Caco-2 (cell line): ENCODE measurements at regions not wholly inside any gene's neighbourhood (a gene's known extent, or its start where the extent isn't known, plus 50 kb on each side); places are given as distances from the start of the nearest gene placed in this dataset.

Experiments
- BruUV-seq: library from RNA; stranded (reverse); fragments of 400-500 nt; replicated peaks from 2 replicates; lab custom pipeline; 2021; lab: Mats Ljungman, UMichigan
- CTCF ChIA-PET: fragments of 300-600 bp; sonication (Branson Sonifier 250); formaldehyde crosslinking; loops from one replicate; lab custom pipeline; 2022; ENCODE audit warnings: antibody characterized with exemption; lab: Charles Lee
- POLR2A ChIA-PET: fragments of 300-600 bp; sonication (Branson Sonifier 250); formaldehyde crosslinking; loops from one replicate; lab custom pipeline; 2022; ENCODE audit warnings: antibody characterized with exemption; lab: Charles Lee
- DNase-seq, 2 experiments: peaks; one replicate each; pipeline versions ENCODE4 v3.0.0 to v3.0.0-alpha.2; 2020 to 2022
- H3K27me3 ChIP-seq: replicated peaks from 2 replicates; pipeline ENCODE4 v1.6.0; 2011; ENCODE audit warnings: low read length; ENCODE audit not compliant: control insufficient read depth, insufficient read depth
- H3K36me3 ChIP-seq: 2 replicates; pipeline ENCODE4 v1.5.1; 2011; ENCODE audit warnings: low read length; ENCODE audit not compliant: control insufficient read depth, insufficient read depth
- H3K4me1 ChIP-seq: fragments of 250-450 bp; sonication (Bioruptor Pico); 2 replicates; pipeline ENCODE4 v1.5.1; 2020; ENCODE audit warnings: mild to moderate bottlenecking
- H3K4me3 ChIP-seq: 2 replicates; pipeline ENCODE4 v1.5.1; 2011; ENCODE audit warnings: low read depth, mild to moderate bottlenecking, control low read depth, low read length
- H3K9me3 ChIP-seq: fragments of 250-450 bp; sonication (Bioruptor Pico); 2 replicates; pipeline ENCODE4 v1.5.1; 2020; ENCODE audit warnings: mild to moderate bottlenecking, moderate library complexity
- H3K27ac Mint-ChIP-seq: one replicate; pipeline ENCODE4 v1.8.0; 2022; ENCODE audit warnings: mixed read lengths; ENCODE audit not compliant: unreplicated experiment
- H3K27me3 Mint-ChIP-seq: one replicate; pipeline ENCODE4 v1.8.0; 2022; ENCODE audit warnings: mixed read lengths; ENCODE audit not compliant: insufficient read depth, unreplicated experiment
- H3K36me3 Mint-ChIP-seq: one replicate; pipeline ENCODE4 v1.8.0; 2022; ENCODE audit warnings: mild to moderate bottlenecking, mixed read lengths; ENCODE audit not compliant: insufficient read depth, unreplicated experiment
- H3K4me1 Mint-ChIP-seq: one replicate; pipeline ENCODE4 v1.8.0; 2022; ENCODE audit warnings: low read depth, mixed read lengths; ENCODE audit not compliant: unreplicated experiment
- H3K4me3 Mint-ChIP-seq: one replicate; pipeline ENCODE4 v1.8.0; 2022; ENCODE audit warnings: mild to moderate bottlenecking, moderate library complexity, mixed read lengths; ENCODE audit not compliant: unreplicated experiment
- H3K9me3 Mint-ChIP-seq: one replicate; pipeline ENCODE4 v1.8.0; 2022; ENCODE audit warnings: mixed read lengths; ENCODE audit not compliant: unreplicated experiment
- CTCF ChIP-seq, 2 experiments: fragments of 200-600 bp in 1 of 2; IDR thresholded peaks; 1 replicate in 1 of 2; 2 replicates in 1 of 2; pipeline versions ENCODE4 v1.5.1 to v1.8.0; 2011 to 2022; ENCODE audit warnings: antibody characterized with exemption in 1 of 2, control low read depth in 1 of 2, inconsistent platforms in 1 of 2, low read depth in 1 of 2, low read length in 1 of 2, mild to moderate bottlenecking in 1 of 2, moderate library complexity in 1 of 2; ENCODE audit not compliant: insufficient read depth in 1 of 2, severe bottlenecking in 1 of 2, unreplicated experiment in 1 of 2
- intact Hi-C: fragments of 100-400 bp; cut with micrococcal nuclease; formaldehyde crosslinking; loops from one replicate; pipeline ENCODE4 v1.10.0; 2022; ENCODE audit not compliant: unreplicated experiment

DNA sequence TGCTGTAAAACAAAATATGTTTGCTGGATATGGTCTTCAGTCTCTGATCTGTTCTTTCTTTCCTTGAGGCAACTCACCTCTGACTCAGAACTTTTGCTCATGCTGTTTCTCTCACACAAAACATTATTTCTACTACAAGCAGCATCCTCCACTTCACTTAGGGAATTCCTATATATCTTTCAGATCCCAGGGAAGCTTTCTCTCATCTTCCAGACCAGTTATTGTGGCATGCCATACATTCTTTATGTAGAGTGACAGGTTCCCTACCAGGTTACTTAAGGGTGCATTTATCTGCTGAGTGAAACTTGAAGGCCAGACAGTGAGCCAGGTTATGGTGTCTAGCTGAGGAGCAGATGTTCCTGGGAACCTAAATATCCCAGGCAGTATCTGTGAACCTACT lies 1226.0 kb downstream of the CDH8 start:
- TF ChIP-seq CTCF (IDR thresholded peaks at IDR 0.05; ENCODE audit: insufficient read depth in 1 of 2, low read depth in 1 of 2, low read length in 1 of 2, severe bottlenecking in 1 of 2, unreplicated experiment in 1 of 2): no peak
- Histone ChIP-seq H3K27me3 (no peaks in the 10 kb centered on the region), H3K4me3 (no peak overlapping the region), H3K36me3 (no peaks in the 10 kb centered on the region), H3K9me3 (no peaks in the 10 kb centered on the region), H3K4me1 (no peaks in the 10 kb centered on the region)
- H3K9me3 Mint-ChIP-seq: no peaks in the 10 kb centered on the region
- CTCF ChIA-PET: no interaction called here
- intact Hi-C loops: no loop called here
- H3K4me3 Mint-ChIP-seq: no peak overlapping the region
- H3K27ac Mint-ChIP-seq: no peak overlapping the region
- POLR2A ChIA-PET: interaction anchor here (0.6 kb wide), 1 partner anchor 1372 kb away, joined by 4 read pairs; no protein-coding TSS in a partner anchor
- no peaks in the 10 kb centered on the region for H3K36me3 Mint-ChIP-seq
- no peaks in the 10 kb centered on the region for H3K4me1 Mint-ChIP-seq
- H3K27me3 Mint-ChIP-seq: no peaks in the 10 kb centered on the region
- no TSS peak for BruUV-seq
- DNase-seq: no peak

- peaks cover 3% of the 10 kb centered on the region for H3K27me3 Mint-ChIP-seq
- CTCF ChIA-PET: no interaction called here
- POLR2A ChIA-PET: no interaction called here
Measured at GRCh38 chr16:60792437-60792836, 1243.8 kb downstream of the CDH8 start.

DNA sequence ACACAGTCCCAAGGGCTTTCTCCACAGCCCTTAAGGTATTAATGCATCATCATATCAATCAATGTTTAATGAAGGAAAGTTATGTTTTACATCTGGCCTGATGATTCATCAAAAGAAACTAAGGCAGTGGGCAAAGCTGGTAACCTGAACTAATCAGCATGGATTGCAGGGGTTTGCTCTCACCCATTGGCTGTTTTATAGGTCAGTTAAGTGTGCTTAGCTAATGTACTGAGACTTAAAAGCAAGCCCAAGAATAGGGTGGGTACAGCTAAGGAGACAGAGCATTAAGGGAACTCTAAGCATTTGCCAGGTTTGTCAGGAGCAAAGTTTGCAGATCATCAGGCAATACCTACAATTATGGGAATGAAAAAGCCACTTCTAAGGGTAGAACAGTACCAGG lies 1247.6 kb downstream of the CDH8 start:
- ChIA-PET CTCF (no interaction called here), POLR2A (no interaction called here)
- H3K36me3 Mint-ChIP-seq: no peaks in the 10 kb centered on the region
- BruUV-seq: no TSS peak
- no peaks in the 10 kb centered on the region for H3K9me3 Mint-ChIP-seq
- TF ChIP-seq CTCF (IDR thresholded peaks at IDR 0.05; ENCODE audit: insufficient read depth in 1 of 2, low read depth in 1 of 2, low read length in 1 of 2, severe bottlenecking in 1 of 2, unreplicated experiment in 1 of 2): no peak
- H3K9me3 ChIP-seq: no peaks in the 10 kb centered on the region
- no peak for DNase-seq
- no peaks in the 10 kb centered on the region for H3K27me3 ChIP-seq
- H3K27ac Mint-ChIP-seq: no peak overlapping the region
- H3K36me3 ChIP-seq: no peaks in the 10 kb centered on the region
- H3K4me1 Mint-ChIP-seq: no peaks in the 10 kb centered on the region
- H3K27me3 Mint-ChIP-seq: peaks cover 3% of the 10 kb centered on the region
- H3K4me1 ChIP-seq: no peaks in the 10 kb centered on the region
- H3K4me3 Mint-ChIP-seq: no peak overlapping the region
- H3K4me3 ChIP-seq: no peak overlapping the region
- intact Hi-C loops: no loop called here

More at GRCh38 chr16:60792437-60792836, 1243.8 kb downstream of the CDH8 start:
- H3K9me3 Mint-ChIP-seq: no peaks in the 10 kb centered on the region
- intact Hi-C loops: no loop called here
- H3K9me3 ChIP-seq: no peaks in the 10 kb centered on the region
- H3K4me1 Mint-ChIP-seq: no peaks in the 10 kb centered on the region
- DNase-seq: no peak
- no peaks in the 10 kb centered on the region for H3K36me3 ChIP-seq
- H3K4me3 ChIP-seq: no peak overlapping the region
- TF ChIP-seq CTCF (IDR thresholded peaks at IDR 0.05; ENCODE audit: insufficient read depth in 1 of 2, low read depth in 1 of 2, low read length in 1 of 2, severe bottlenecking in 1 of 2, unreplicated experiment in 1 of 2): no peak
- H3K4me3 Mint-ChIP-seq: no peak overlapping the region
- H3K27ac Mint-ChIP-seq: no peak overlapping the region
- no TSS peak for BruUV-seq
- no peaks in the 10 kb centered on the region for H3K27me3 ChIP-seq
- H3K36me3 Mint-ChIP-seq: no peaks in the 10 kb centered on the region
- no peaks in the 10 kb centered on the region for H3K4me1 ChIP-seq
